HFF-Myc (cell line): ENCODE measurements at regions not wholly inside any gene's neighbourhood (a gene's known extent, or its start where the extent isn't known, plus 50 kb on each side); places are given as distances from the start of the nearest gene placed in this dataset.

Source experiments
- DNase-seq: peaks from one replicate; pipeline ENCODE4 v3.0.0-alpha.2; 2011; ENCODE audit warnings: low read depth; ENCODE audit errors: extremely low read depth
- H3K4me3 ChIP-seq: replicated peaks from 2 replicates; pipeline ENCODE4 v1.5.1; 2011; ENCODE audit warnings: low read depth, mild to moderate bottlenecking, control low read depth, low read length
- TF ChIP-seq, protein P1 (sequence below): IDR thresholded peaks from 2 replicates; pipeline ENCODE4 v1.5.1; 2012; ENCODE audit warnings: mild to moderate bottlenecking, low read depth, low read length, control low read depth; ENCODE audit errors: missing control alignments

- DNase-seq: no peak
- TF ChIP-seq, protein P1, sequence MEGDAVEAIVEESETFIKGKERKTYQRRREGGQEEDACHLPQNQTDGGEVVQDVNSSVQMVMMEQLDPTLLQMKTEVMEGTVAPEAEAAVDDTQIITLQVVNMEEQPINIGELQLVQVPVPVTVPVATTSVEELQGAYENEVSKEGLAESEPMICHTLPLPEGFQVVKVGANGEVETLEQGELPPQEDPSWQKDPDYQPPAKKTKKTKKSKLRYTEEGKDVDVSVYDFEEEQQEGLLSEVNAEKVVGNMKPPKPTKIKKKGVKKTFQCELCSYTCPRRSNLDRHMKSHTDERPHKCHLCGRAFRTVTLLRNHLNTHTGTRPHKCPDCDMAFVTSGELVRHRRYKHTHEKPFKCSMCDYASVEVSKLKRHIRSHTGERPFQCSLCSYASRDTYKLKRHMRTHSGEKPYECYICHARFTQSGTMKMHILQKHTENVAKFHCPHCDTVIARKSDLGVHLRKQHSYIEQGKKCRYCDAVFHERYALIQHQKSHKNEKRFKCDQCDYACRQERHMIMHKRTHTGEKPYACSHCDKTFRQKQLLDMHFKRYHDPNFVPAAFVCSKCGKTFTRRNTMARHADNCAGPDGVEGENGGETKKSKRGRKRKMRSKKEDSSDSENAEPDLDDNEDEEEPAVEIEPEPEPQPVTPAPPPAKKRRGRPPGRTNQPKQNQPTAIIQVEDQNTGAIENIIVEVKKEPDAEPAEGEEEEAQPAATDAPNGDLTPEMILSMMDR: no peak
- H3K4me3 ChIP-seq: no peak overlapping the region
These were observed 299.0 kb upstream of the GADL1 start for GRCh38 chr3:31193429-31193828.

DNA sequence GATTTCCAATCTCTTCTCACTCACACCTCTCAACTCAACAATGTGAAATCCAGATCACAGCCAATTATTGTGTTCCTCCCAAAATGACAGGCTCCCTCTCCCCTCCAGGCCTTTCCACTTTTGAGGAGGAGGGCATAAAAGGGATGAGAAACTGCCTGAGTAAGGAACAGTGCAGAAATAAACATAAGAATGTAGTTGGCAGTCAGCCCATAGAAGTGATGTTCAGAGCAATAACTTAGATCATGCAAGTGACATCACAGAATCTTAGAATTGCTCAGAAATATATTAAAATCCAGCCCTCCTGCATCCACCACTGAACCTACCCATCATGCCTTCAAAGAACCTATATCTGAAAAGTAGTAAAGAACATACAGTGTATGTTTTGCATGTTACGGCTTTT, 299.4 kb upstream of the GADL1 start:
- TF ChIP-seq, protein P1: no peak
- H3K4me3 ChIP-seq: no peak overlapping the region
- DNase-seq: no peak

GRCh38 chr3:31196261-31196660, 301.8 kb upstream of the GADL1 start:
- TF ChIP-seq, protein P1: no peak
- no peak for DNase-seq

DNA sequence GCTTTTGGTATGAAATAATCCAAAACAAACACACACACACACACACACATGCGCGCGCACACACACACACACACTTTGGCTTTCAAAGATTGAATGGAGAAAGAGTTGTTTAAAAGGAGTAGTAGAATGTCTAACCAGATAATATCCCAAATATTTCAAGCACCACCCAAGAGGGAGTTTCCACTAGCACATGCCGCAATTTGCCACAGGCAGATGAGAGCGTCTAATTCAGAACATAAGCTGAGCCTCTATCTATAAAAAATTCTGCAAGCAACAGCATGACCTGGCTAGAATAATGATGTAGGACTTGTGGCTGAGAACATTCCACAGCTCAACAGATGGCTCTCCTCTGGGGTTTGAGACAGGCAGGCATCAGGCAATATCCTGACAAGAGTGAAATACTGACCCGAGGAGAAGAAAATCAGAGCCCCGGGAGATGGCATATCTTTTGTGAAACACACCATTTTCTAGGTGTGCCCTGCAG, 302.5 kb upstream of the GADL1 start:
- DNase-seq: peak; percentile 56
- TF ChIP-seq, protein P1: no peak
- H3K4me3 ChIP-seq: no peak overlapping the region

More at GRCh38 chr3:31196261-31196660, 301.8 kb upstream of the GADL1 start:
- no peak overlapping the region for H3K4me3 ChIP-seq

DNA sequence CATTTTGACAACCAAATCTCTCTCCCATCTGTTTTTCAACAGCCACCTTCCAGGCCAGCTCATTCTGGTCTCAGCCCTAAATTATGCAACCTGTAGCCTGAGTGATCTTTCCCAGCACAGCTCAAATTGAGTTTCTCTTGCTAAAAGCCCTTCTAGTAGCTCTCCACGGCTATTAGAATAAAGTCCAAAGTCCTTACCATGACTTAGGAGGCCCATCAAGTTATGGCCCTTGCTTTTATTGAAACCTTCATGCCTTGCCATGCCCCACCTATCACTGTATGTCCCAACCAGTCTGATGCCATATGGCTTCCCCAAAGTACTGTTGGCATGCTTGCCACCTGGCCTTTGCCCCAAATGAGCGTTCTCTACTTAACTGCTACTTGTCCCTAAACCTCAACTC, 303.5 kb upstream of the GADL1 start:
- no peak overlapping the region for H3K4me3 ChIP-seq
- no peak for DNase-seq
- TF ChIP-seq, protein P1: no peak

DNA sequence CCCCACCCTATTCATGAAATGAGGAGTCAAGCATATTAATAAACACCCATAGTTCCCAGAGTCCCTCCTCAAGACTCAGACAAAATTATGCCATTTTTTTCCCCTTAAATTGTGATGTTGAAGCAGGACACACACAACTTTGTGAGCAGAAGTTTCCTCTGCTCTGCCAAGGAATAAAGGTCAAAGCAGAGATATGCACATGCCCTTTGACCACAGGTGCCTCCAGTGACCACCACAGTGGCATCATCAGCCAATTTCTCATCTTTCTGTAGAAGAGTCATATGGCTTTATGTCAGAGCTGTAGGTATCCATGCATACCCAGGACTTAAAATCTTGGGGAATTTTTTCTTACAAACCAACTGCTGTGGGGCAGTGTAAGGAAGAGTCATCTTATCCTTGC, 304.4 kb upstream of the GADL1 start:
- no peak overlapping the region for H3K4me3 ChIP-seq
- no peak for DNase-seq

More for the DNA sequence above, 304.4 kb upstream of the GADL1 start:
- TF ChIP-seq, protein P1: no peak
